Uterus (tissue), 2 donors: ENCODE measurements at regions not wholly inside any gene's neighbourhood (a gene's known extent, or its start where the extent isn't known, plus 50 kb on each side); places are given as distances from the start of the nearest gene placed in this dataset.

Experiments used
- POLR2A ChIP-seq, 2 donors: fragments of 450-650 bp; IDR thresholded peaks; one replicate each; pipeline ENCODE4 v1.6.1; 2016; ENCODE audit warnings: antibody characterized with exemption in 2 of 2, mild to moderate bottlenecking in 1 of 2, moderate library complexity in 1 of 2
- TF ChIP-seq, protein P1 (sequence below), 4 experiments: fragments of 200-600 bp in 2 of 4; fragments of 450-650 bp in 2 of 4; sonication (generic) in 2 of 4; IDR thresholded peaks; one replicate each; pipeline ENCODE4 v1.5.1; 2016 to 2019; ENCODE audit warnings: antibody characterized with exemption in 4 of 4, mild to moderate bottlenecking in 2 of 4, moderate library complexity in 1 of 4

DNA sequence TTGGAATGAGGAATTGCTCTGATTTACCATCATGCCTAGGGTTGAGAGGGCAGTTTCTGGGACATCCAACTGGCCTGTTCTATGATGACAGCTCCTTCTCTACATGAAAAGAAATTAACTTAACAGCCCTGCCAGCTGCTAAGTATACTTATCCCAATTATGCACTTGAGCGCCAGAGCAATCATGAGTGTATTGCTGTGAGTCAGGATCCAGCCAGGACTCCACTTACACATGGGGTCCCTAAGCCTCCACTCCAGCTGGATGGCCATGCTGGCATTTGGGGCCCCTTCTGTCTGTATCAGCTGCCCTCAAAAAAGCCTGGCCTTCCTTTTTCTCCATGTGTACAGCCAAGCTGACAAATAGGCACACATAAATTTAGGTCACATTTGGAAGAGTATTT is 481.9 kb downstream of the TMX3 start:
- TF ChIP-seq, protein P1, sequence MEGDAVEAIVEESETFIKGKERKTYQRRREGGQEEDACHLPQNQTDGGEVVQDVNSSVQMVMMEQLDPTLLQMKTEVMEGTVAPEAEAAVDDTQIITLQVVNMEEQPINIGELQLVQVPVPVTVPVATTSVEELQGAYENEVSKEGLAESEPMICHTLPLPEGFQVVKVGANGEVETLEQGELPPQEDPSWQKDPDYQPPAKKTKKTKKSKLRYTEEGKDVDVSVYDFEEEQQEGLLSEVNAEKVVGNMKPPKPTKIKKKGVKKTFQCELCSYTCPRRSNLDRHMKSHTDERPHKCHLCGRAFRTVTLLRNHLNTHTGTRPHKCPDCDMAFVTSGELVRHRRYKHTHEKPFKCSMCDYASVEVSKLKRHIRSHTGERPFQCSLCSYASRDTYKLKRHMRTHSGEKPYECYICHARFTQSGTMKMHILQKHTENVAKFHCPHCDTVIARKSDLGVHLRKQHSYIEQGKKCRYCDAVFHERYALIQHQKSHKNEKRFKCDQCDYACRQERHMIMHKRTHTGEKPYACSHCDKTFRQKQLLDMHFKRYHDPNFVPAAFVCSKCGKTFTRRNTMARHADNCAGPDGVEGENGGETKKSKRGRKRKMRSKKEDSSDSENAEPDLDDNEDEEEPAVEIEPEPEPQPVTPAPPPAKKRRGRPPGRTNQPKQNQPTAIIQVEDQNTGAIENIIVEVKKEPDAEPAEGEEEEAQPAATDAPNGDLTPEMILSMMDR (IDR thresholded peaks at IDR 0.05) = no peak
- no peak for TF ChIP-seq POLR2A (IDR thresholded peaks at IDR 0.05)
